SK-N-MC (cell line): ENCODE measurements at regions not wholly inside any gene's neighbourhood (a gene's known extent, or its start where the extent isn't known, plus 50 kb on each side); places are given as distances from the start of the nearest gene placed in this dataset.

Source experiments
- EZH2 ChIP-seq: fragments of 200-600 bp; sonication (generic); IDR thresholded peaks from one replicate; pipeline ENCODE4 v1.6.1; 2017; ENCODE audit warnings: antibody characterized with exemption
- FOXP2 ChIP-seq: optimal IDR thresholded peaks from 2 replicates; pipeline ENCODE3; 2011; ENCODE audit warnings: mild to moderate bottlenecking, moderate library complexity; ENCODE audit not compliant: insufficient read depth; ENCODE audit errors: extremely low read length, control extremely low read depth
- POLR2AphosphoS5 ChIP-seq: IDR thresholded peaks from 2 replicates; pipeline ENCODE4 v1.6.1; 2012; ENCODE audit warnings: mild to moderate bottlenecking, low read depth, low read length, borderline replicate concordance

GRCh38 chr2:238730881-238731280 lies 117.0 kb upstream of the TWIST2 start:
- TF ChIP-seq FOXP2 = no peak
- no peak for TF ChIP-seq EZH2
- TF ChIP-seq POLR2AphosphoS5 = no peak
